ENCODE measurements at regions not wholly inside any gene's neighbourhood (a gene's known extent, or its start where the extent isn't known, plus 50 kb on each side); places are given as distances from the start of the nearest gene placed in this dataset.

DNA sequence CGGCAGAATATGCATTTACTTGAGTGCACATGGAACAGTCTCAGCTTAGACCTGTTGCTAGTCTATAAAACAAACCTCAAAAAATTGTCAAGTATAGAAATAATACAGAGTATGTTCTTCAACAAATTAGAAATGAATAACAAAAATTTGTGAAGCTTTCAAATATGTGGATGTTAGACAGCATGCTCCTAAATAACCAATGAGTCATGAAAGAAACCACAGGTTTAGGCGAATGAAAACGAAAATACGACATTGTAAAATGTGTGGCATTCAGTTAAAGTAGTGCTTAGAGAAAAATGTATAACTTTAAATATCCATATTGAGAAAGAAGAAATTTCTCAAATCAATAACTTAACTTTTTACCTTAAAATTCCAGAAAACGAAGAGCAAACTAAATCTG lies 760.0 kb upstream of the SORCS1 start:
- WGBS, result 90% methylated on average over 5 of the region's 5 CpGs
- Histone ChIP-seq H3K4me3 (ENCODE audit: low read depth, low read length) (no peak overlapping the region), H3K4me1 (ENCODE audit: insufficient read depth) (no peaks in the 10 kb centered on the region), H3K27ac (ENCODE audit: low read depth) (no peak overlapping the region), H3K36me3 (ENCODE audit: insufficient read depth) (no peaks in the 10 kb centered on the region)
- no peak for DNase-seq (ENCODE audit: extremely low spot score)

DNA sequence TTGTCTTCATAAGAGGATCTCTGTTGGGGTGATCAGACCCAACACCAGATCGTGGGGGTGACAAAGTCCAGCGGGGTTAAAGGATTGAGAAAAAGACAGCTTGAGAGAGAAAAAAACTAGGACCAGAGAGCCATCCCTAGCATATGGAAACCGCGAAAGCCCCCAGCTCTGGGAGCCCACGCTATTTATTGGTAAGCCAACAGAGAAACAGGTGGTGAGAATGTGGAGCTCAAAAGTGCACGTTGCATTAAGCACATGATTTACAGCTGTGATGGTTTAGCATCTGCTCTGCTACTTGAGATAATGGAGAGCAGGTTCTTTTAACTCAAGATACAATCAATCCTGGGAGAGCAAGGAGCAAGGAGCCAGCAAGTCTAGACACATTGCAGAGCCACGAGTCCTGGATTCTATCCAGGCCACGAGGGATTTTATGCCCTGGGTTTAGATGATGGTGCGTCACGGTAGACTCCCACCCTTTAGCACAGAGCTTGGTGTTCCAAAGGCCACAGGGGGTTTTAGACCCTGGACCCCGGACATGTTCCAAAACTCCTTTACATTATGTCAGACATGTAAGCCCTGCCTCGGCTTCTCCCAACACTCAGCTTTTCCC lies 755.2 kb upstream of the SORCS1 start:
- no peak overlapping the region for H3K27ac ChIP-seq (ENCODE audit: low read depth)
- 65% methylated on average over 12 of the region's 12 CpGs for WGBS

DNA sequence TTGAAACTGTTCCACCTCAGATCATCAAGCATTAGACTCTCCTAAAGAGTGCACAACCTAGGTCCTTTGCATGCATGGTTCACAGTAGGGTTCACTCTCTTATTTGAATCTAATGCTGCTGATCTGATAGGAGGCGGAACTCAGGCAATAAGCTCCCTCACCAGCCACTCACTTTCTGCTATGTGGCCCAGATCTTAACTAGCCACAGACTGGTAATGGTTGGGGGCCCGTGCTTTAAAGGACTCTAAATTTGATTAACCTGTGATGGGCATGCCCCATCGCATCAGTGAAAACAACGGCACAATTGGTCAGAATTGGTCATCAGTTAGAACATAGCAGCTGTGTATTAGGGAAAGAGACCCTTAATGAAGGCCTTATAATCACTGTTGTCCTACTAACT lies 753.7 kb upstream of the SORCS1 start:
- no peak for DNase-seq (ENCODE audit: extremely low spot score)
- Histone ChIP-seq H3K27ac (ENCODE audit: low read depth) (no peak overlapping the region), H3K36me3 (ENCODE audit: insufficient read depth) (no peaks in the 10 kb centered on the region), H3K4me1 (ENCODE audit: insufficient read depth) (no peaks in the 10 kb centered on the region), H3K4me3 (ENCODE audit: low read depth, low read length) (no peak overlapping the region)
- WGBS, result 95% methylated on average over 4 of the region's 4 CpGs

More for the DNA sequence above, 755.2 kb upstream of the SORCS1 start:
- Histone ChIP-seq H3K4me1 (ENCODE audit: insufficient read depth) (no peaks in the 10 kb centered on the region), H3K4me3 (ENCODE audit: low read depth, low read length) (no peak overlapping the region), H3K36me3 (ENCODE audit: insufficient read depth) (no peaks in the 10 kb centered on the region)
- no peak for DNase-seq (ENCODE audit: extremely low spot score)

DNA sequence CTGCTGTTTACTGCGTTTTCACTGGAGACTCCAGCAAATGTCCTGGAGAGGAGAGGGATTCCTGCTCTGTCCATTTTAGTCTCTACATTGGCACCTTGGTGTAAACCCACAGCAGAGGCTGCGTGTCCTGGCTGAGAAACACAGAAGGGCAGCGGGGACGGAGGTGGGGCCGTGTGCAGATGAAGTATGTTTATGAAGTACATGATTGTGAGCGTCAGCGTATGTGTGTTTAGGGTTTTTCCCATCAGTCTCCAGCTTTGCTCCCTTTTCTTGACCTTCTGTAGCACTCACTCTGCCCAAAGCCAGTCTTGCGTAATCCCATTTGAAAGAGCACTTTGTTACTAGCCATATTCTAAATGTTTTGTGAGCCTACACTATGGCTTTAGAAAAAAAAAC lies 750.7 kb upstream of the SORCS1 start:
- Histone ChIP-seq H3K36me3 (ENCODE audit: insufficient read depth) (no peaks in the 10 kb centered on the region), H3K27ac (ENCODE audit: low read depth) (no peak overlapping the region), H3K4me1 (ENCODE audit: insufficient read depth) (no peaks in the 10 kb centered on the region), H3K4me3 (ENCODE audit: low read depth, low read length) (no peak overlapping the region)
- 8% methylated on average over 8 of the region's 8 CpGs for WGBS
- no peak for DNase-seq (ENCODE audit: extremely low spot score)

DNA sequence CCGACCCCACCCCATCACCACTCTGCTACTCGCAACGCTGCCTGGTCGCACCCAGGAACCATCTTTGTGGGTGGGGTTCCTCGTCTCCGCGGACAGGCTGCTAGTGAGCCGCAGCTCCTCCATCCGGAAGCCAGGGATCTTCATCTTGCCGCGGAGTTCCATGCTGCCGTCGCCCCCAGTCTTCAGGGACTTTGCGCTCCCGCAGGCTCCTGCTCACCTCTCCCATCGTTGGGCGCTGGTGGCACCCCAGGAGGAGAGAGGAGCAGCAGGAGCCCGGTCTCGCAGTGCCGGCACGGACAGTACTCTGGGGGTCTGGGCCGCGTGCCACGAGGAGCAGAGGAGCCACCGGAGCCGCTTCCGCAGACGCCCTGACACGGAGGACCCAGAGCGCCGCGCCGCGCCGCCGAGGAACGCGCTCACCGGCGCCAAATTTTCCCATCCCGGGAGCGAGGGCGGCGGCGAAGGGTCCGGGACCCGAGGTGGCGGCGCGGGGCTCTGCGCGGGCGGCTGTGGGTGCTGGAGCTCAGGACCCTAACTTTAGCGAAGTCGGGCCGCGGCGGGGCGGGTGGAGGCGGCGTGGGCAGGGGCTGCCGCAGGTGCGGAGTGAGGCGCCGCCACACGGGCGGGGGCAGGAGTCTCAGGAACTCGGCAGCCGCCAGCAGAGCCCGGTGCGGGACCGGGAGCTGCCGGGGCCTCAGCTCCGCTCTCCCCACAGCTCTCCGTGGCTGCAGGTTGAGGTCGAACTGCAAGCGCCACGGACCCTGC lies 750.1 kb upstream of the SORCS1 start:
- Histone ChIP-seq H3K4me1 (ENCODE audit: insufficient read depth) (no peaks in the 10 kb centered on the region), H3K27ac (ENCODE audit: low read depth) (no peak overlapping the region), H3K36me3 (ENCODE audit: insufficient read depth) (no peaks in the 10 kb centered on the region), H3K4me3 (ENCODE audit: low read depth, low read length) (peak overlapping the region; percentile 32)
- WGBS, result 1% methylated on average over 78 of the region's 78 CpGs
- no peak for DNase-seq (ENCODE audit: extremely low spot score)

DNA sequence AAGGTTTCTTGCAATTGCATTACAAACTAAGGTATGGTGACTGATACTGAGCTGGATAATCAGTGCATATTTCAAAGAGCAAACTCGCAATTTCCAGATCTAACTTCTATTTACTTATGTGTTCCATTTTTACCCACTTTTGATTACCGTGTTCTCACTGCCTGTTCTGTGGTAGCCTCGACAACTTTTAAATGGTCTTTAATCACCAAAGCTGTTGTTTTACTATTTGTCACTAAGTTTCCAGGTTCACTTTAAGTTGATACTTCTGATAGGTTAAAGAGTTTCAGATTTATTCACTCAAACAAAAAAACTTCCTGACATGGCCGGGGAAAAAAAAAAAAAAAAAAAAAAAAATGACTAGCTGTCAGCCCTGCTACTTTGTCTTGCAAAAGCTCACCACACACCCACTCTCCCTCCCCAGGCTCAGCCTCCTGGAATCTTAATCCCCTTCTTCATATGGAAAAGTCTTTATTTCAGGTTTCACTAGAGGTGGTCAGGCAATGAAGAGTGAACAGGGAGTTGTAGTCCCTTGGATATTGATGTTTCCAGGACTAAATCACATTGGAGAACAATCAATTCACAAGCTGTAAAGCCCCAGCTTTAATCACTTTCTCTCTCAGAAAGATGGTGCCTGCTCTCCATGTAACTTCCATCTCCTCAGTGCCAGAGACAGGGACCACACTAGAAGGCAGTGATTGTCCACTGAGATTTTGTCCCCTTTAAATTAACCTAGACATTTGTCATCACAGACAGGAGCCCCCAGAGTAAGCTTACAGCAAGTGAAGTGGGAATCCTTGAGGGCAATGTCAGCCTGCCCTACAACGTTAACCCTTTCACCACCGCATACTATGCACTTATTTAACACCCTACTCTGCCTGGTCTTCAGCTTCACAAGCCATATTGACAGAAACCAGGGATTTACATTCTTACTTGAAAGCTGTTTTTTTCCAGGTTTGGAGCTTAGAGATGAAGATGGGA lies 749.1 kb upstream of the SORCS1 start:
- 46% methylated on average over 6 of the region's 6 CpGs for WGBS
- no peak for DNase-seq (ENCODE audit: extremely low spot score)
- Histone ChIP-seq H3K4me1 (ENCODE audit: insufficient read depth) (no peaks in the 10 kb centered on the region), H3K27ac (ENCODE audit: low read depth) (no peak overlapping the region), H3K4me3 (ENCODE audit: low read depth, low read length) (no peak overlapping the region), H3K36me3 (ENCODE audit: insufficient read depth) (no peaks in the 10 kb centered on the region)

DNA sequence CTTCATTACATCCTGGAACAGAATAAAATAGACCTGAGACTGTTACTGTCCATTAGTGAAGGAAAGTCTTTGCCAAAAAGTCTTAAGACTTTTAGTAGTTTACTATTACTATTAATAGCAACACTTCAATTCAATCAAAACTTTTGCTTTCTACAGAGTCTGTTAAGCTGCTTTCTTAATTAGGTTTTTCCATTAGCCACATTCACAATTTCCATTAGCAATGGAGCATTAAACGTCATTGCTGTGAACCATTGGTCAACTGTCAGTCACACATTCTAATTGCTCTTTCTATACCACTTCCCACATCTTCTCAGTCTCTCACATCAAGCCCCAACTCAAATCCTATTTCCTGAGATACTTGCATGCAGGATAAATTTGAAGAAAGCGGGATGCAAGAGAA lies 736.6 kb upstream of the SORCS1 start:
- WGBS, result 81% methylated on average over 2 of the region's 2 CpGs
- no peak for DNase-seq (ENCODE audit: extremely low spot score)
- no peaks in the 10 kb centered on the region for H3K4me1 ChIP-seq (ENCODE audit: insufficient read depth)
- H3K27ac ChIP-seq (ENCODE audit: low read depth), result no peak overlapping the region
- no peaks in the 10 kb centered on the region for H3K36me3 ChIP-seq (ENCODE audit: insufficient read depth)
- no peak overlapping the region for H3K4me3 ChIP-seq (ENCODE audit: low read depth, low read length)

DNA sequence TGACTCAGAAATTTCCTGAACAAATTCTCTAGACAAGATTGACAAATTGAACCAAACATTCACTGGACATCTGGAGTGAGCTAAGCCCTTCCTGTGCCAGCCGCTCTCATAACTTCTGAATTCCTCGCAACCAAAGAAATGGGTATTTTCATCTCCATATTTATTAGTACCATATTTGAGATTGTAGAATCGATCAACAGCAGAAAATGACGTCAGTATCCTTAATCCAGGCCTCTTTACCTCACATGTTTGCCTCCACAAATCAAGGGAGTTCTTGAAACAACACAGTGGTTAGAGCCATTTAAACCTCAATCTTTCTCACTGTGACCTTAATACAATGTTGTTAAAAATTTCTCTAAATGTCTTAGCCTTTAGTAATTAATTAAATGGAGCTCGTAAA lies 735.6 kb upstream of the SORCS1 start:
- DNase-seq (ENCODE audit: extremely low spot score), result no peak
- WGBS, result 86% methylated on average over 5 of the region's 5 CpGs

DNA sequence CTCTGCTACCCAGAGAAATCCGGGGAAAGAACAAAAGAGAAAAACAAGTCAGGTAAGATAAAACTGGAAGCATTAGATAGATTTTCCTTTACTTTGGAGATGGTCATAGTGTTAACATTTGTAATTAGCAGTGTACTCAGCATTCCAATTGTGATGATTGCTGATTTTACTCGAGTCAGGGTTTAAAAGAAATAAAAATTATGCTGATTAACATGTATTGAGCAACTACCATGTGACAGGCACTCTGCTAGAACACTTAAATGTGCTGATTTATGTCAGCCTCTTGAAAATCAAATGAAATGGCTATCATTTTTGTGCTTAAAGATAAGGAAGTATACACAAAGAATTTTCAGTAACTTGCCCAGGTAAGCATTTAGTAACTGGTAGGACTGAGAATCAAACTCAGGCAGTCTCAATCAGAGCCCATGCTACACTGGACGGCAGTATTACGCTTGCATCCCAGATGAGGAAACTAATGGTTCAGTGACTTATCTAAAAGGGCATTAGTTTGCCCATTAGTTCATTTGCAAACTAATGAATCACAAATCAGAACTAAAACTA lies 735.1 kb upstream of the SORCS1 start:
- WGBS, result 83% methylated on average over 4 of the region's 4 CpGs

More for the DNA sequence above, 735.6 kb upstream of the SORCS1 start:
- Histone ChIP-seq H3K4me1 (ENCODE audit: insufficient read depth) (no peaks in the 10 kb centered on the region), H3K27ac (ENCODE audit: low read depth) (no peak overlapping the region), H3K4me3 (ENCODE audit: low read depth, low read length) (no peak overlapping the region), H3K36me3 (ENCODE audit: insufficient read depth) (no peaks in the 10 kb centered on the region)

DNA sequence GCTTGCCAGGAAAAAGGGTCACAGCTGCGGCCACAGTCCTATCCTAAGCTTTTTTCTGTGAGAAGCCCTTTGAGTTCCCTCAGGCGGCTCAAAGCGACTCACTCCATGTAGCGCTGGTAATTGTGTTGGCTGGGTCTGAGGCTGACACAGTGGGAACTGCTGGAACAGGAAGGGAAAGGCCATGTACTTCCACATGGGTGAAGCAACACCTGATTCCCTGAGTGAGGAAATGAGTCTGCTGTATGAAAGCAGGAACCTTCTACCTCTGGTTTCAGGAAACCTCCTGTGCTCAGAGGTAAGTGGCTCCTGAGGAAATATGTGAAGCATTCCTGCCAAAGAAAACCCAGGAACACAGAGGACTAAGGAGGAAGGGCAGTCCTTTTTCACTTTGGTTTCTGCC lies 734.6 kb upstream of the SORCS1 start:
- 89% methylated on average over 4 of the region's 4 CpGs for WGBS
- H3K27ac ChIP-seq (ENCODE audit: low read depth), result no peak overlapping the region
- no peaks in the 10 kb centered on the region for H3K4me1 ChIP-seq (ENCODE audit: insufficient read depth)
- no peak overlapping the region for H3K4me3 ChIP-seq (ENCODE audit: low read depth, low read length)
- DNase-seq (ENCODE audit: extremely low spot score), result no peak
- H3K36me3 ChIP-seq (ENCODE audit: insufficient read depth), result no peaks in the 10 kb centered on the region

More for the DNA sequence above, 735.1 kb upstream of the SORCS1 start:
- Histone ChIP-seq H3K36me3 (ENCODE audit: insufficient read depth) (no peaks in the 10 kb centered on the region), H3K27ac (ENCODE audit: low read depth) (no peak overlapping the region), H3K4me3 (ENCODE audit: low read depth, low read length) (no peak overlapping the region), H3K4me1 (ENCODE audit: insufficient read depth) (no peaks in the 10 kb centered on the region)
- no peak for DNase-seq (ENCODE audit: extremely low spot score)

DNA sequence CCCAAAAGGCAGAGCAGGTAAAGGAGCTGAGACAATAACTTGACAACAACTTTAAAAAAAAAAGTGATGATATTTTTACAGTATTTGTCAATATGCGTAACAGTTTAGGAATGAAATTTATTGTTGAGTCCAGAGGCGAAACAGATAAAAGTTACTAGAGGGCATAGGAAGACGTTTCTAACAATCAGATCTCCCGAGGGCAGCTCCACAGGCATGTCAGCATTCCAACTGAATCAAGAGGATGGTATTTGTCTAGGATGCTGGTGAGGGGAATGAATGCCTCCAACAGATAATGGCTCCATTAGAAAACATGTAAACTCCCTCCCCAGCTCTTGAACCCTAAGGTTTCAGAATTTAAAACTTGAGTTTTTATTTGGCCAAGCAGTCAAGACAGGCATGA lies 733.9 kb upstream of the SORCS1 start:
- WGBS, result 80% methylated on average over 4 of the region's 4 CpGs
- Histone ChIP-seq H3K4me3 (ENCODE audit: low read depth, low read length) (no peak overlapping the region), H3K27ac (ENCODE audit: low read depth) (no peak overlapping the region), H3K4me1 (ENCODE audit: insufficient read depth) (no peaks in the 10 kb centered on the region), H3K36me3 (ENCODE audit: insufficient read depth) (no peaks in the 10 kb centered on the region)
- DNase-seq (ENCODE audit: extremely low spot score), result no peak

DNA sequence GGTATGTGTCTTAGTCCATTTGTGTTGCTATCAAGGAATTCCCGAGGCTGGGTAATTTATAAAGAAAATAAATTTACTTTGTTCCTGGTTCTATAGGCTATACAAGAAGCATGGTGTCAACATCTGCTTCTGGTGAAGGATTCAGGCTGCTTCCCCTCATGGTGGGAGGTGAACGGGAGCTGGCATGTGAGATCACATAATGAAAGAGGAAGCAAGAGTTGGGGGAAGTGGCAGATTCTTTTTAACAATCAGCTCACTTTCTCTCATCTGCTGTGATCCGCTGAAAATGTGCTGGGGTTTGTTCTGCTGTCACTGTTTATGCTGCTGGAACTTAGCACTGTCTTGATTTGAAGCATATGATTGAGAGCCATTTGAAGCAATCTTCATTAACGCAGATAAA lies 730.0 kb upstream of the SORCS1 start:
- no peaks in the 10 kb centered on the region for H3K4me1 ChIP-seq (ENCODE audit: insufficient read depth)
- no peak overlapping the region for H3K27ac ChIP-seq (ENCODE audit: low read depth)
- DNase-seq (ENCODE audit: extremely low spot score), result no peak
- H3K4me3 ChIP-seq (ENCODE audit: low read depth, low read length), result no peak overlapping the region
- WGBS, result 49% methylated on average over 4 of the region's 4 CpGs
- H3K36me3 ChIP-seq (ENCODE audit: insufficient read depth), result no peaks in the 10 kb centered on the region

DNA sequence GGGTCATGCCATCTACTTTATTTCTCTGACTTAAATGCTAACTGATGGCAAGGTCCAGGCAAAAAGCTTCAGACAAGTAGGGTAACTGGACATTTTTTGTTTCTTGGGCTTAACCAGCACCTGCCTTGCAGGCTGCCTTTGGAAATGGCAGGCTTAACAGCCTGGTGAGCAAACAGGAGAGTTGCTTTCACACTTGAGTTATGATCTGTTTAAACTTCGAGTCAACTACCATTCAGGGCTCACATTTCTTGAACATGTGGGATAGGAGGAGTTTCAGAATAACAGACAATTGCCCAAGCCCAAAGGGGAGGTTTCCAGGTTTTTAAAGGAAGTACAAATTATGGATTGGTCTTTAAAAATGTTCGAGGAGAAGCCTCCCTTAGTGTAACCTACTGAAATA lies 724.6 kb upstream of the SORCS1 start:
- Histone ChIP-seq H3K36me3 (ENCODE audit: insufficient read depth) (no peaks in the 10 kb centered on the region), H3K4me1 (ENCODE audit: insufficient read depth) (no peaks in the 10 kb centered on the region), H3K4me3 (ENCODE audit: low read depth, low read length) (no peak overlapping the region), H3K27ac (ENCODE audit: low read depth) (no peak overlapping the region)
- DNase-seq (ENCODE audit: extremely low spot score), result no peak
- WGBS, result 46% methylated on average over 2 of the region's 2 CpGs

All from urinary bladder (tissue), 3 donors.